PFSK-1 (cell line): ENCODE measurements at regions not wholly inside any gene's neighbourhood (a gene's known extent, or its start where the extent isn't known, plus 50 kb on each side); places are given as distances from the start of the nearest gene placed in this dataset.

Experiments
- POLR2AphosphoS5 ChIP-seq: IDR thresholded peaks from 2 replicates; pipeline ENCODE4 v1.6.1; 2012; ENCODE audit warnings: low read depth, mild to moderate bottlenecking, control low read depth, low read length, moderate library complexity
- REST ChIP-seq, 2 experiments: IDR thresholded peaks; 2 replicates each; pipeline versions ENCODE4 v1.6.1 to v1.8.0; 2011 to 2012; ENCODE audit warnings: low read depth in 2 of 2, low read length in 2 of 2, control low read depth in 1 of 2, inconsistent platforms in 1 of 2, mild to moderate bottlenecking in 1 of 2, moderate library complexity in 1 of 2; ENCODE audit not compliant: insufficient read depth in 1 of 2
- TAF1 ChIP-seq: IDR thresholded peaks from 2 replicates; pipeline ENCODE4 v1.6.1; 2012; ENCODE audit warnings: low read length, control low read depth, borderline replicate concordance; ENCODE audit not compliant: insufficient read depth

GRCh38 chr12:28033538-28033915 is 61.0 kb upstream of the PTHLH start:
- TF ChIP-seq TAF1 = no peak
- no peak for TF ChIP-seq POLR2AphosphoS5
- no peak for TF ChIP-seq REST (IDR thresholded peaks at IDR 0.05; ENCODE audit: insufficient read depth in 1 of 2, low read depth in 2 of 2, low read length in 2 of 2)
